Kidney (tissue), 13 donors: ENCODE measurements at regions not wholly inside any gene's neighbourhood (a gene's known extent, or its start where the extent isn't known, plus 50 kb on each side); places are given as distances from the start of the nearest gene placed in this dataset.

Source experiments
- DNase-seq, 5 donors: peaks; one replicate each; pipeline ENCODE4 v3.0.0-alpha.2; 2013 to 2020
- FAIRE-seq: peaks from 2 replicates; lab custom pipeline; 2012; peaks lifted over from hg19 to GRCh38; lab: Jason Lieb, UNC
- H3K27ac ChIP-seq, 2 donors: one replicate each; pipeline ENCODE4 v1.7.0; 2013; ENCODE audit warnings: low read depth in 2 of 2, low read length in 2 of 2, inconsistent platforms in 1 of 2
- H3K27me3 ChIP-seq: one replicate; pipeline ENCODE4 v1.7.1; 2013; ENCODE audit warnings: low read length, inconsistent platforms; ENCODE audit not compliant: control insufficient read depth, insufficient read depth
- H3K36me3 ChIP-seq, 3 donors: one replicate each; pipeline versions ENCODE4 v1.7.0 to v1.7.1; 2013; ENCODE audit warnings: low read length in 3 of 3, control low read depth in 1 of 3, inconsistent platforms in 1 of 3; ENCODE audit not compliant: insufficient read depth in 3 of 3, control insufficient read depth in 2 of 3
- H3K4me1 ChIP-seq, 3 donors: one replicate each; pipeline versions ENCODE4 v1.7.0 to v1.7.1; 2013; ENCODE audit warnings: low read length in 3 of 3, inconsistent platforms in 1 of 3, low read depth in 1 of 3; ENCODE audit not compliant: control insufficient read depth in 2 of 3, insufficient read depth in 2 of 3
- H3K4me3 ChIP-seq, 3 donors: one replicate each; pipeline versions ENCODE4 v1.7.0 to v1.8.1; 2013; ENCODE audit warnings: low read length in 3 of 3, control low read depth in 1 of 3, inconsistent platforms in 1 of 3
- H3K9ac ChIP-seq, 3 donors: one replicate each; pipeline versions ENCODE4 v1.7.0 to v1.7.1; 2013; ENCODE audit warnings: low read length in 3 of 3, control low read depth in 1 of 3, inconsistent platforms in 1 of 3
- H3K9me3 ChIP-seq, 3 donors: one replicate each; pipeline versions ENCODE4 v1.7.0 to v1.7.1; 2013; ENCODE audit warnings: low read length in 3 of 3, control low read depth in 1 of 3, inconsistent platforms in 1 of 3; ENCODE audit not compliant: control insufficient read depth in 2 of 3, insufficient read depth in 1 of 3
- CTCF ChIP-seq: IDR thresholded peaks from 3 replicates; pipeline ENCODE4 v1.5.1; 2012; ENCODE audit warnings: mild to moderate bottlenecking, moderate library complexity, borderline replicate concordance; ENCODE audit not compliant: insufficient read depth; ENCODE audit errors: extremely low read depth
- intact Hi-C: fragments of 100-400 bp; cut with DNase I; formaldehyde crosslinking; loops from one replicate; pipeline ENCODE4 v1.11.1; 2022
- donor health status: control.
- donor health status: control.
- donor health status: control.
- donor health status: control.
- donor health status: control.
- donor health status: DM: yes; HTN: yes; CAD: no.
- donor health status: Normal renal cell carcinoma (clear cell type).

- no peaks in the 10 kb centered on the region for H3K4me1 ChIP-seq
- FAIRE-seq, result no peak
- TF ChIP-seq CTCF, result no peak
- H3K4me3 ChIP-seq, result no peak overlapping the region
- intact Hi-C loops, result no loop called here
- H3K27me3 ChIP-seq, result no peaks in the 10 kb centered on the region
- DNase-seq, result no peak
- no peak overlapping the region for H3K27ac ChIP-seq
- no peaks in the 10 kb centered on the region for H3K9me3 ChIP-seq
- no peak overlapping the region for H3K9ac ChIP-seq
- no peaks in the 10 kb centered on the region for H3K36me3 ChIP-seq
These were observed 326.2 kb upstream of the MEX3C start for GRCh38 chr18:51523671-51524070.

GRCh38 chr18:51525453-51526225 is 328.2 kb upstream of the MEX3C start:
- intact Hi-C loops, result no loop called here
- no peak for TF ChIP-seq CTCF
- FAIRE-seq (no peak), DNase-seq (no peak)
- Histone ChIP-seq H3K27me3 (no peaks in the 10 kb centered on the region), H3K36me3 (no peaks in the 10 kb centered on the region), H3K4me3 (no peak overlapping the region), H3K27ac (no peak overlapping the region), H3K9me3 (no peaks in the 10 kb centered on the region), H3K4me1 (no peaks in the 10 kb centered on the region), H3K9ac (no peak overlapping the region)

GRCh38 chr18:51527826-51528225 is 330.3 kb upstream of the MEX3C start:
- no peak overlapping the region for H3K9ac ChIP-seq
- no peak for FAIRE-seq
- TF ChIP-seq CTCF, result no peak
- H3K9me3 ChIP-seq, result no peaks in the 10 kb centered on the region
- no peaks in the 10 kb centered on the region for H3K4me1 ChIP-seq
- H3K27ac ChIP-seq, result no peak overlapping the region
- no peak overlapping the region for H3K4me3 ChIP-seq
- DNase-seq, result no peak
- H3K36me3 ChIP-seq, result no peaks in the 10 kb centered on the region
- no peaks in the 10 kb centered on the region for H3K27me3 ChIP-seq
- intact Hi-C loops, result no loop called here

- FAIRE-seq, result no peak
- intact Hi-C loops, result no loop called here
- peak in 2 of 5 donors; percentile 35 to 53 for DNase-seq
- H3K36me3 ChIP-seq, result no peaks in the 10 kb centered on the region
- no peak overlapping the region for H3K4me3 ChIP-seq
- H3K9me3 ChIP-seq, result no peaks in the 10 kb centered on the region
- H3K4me1 ChIP-seq, result no peaks in the 10 kb centered on the region
- H3K27me3 ChIP-seq, result no peaks in the 10 kb centered on the region
- H3K9ac ChIP-seq, result no peak overlapping the region
- no peak overlapping the region for H3K27ac ChIP-seq
- no peak for TF ChIP-seq CTCF
These were observed 334.0 kb upstream of the MEX3C start for GRCh38 chr18:51531501-51531900.
